Mammary epithelial cell (primary cell): ENCODE measurements at regions not wholly inside any gene's neighbourhood (a gene's known extent, or its start where the extent isn't known, plus 50 kb on each side); places are given as distances from the start of the nearest gene placed in this dataset.

Experiments used
- EZH2 ChIP-seq: IDR thresholded peaks from 2 replicates; pipeline ENCODE4 v1.6.1; 2012; ENCODE audit warnings: low read length, inconsistent platforms, borderline replicate concordance
- TF ChIP-seq, protein P1 (sequence below), 2 donors: IDR thresholded peaks in 1 of 2; conservative IDR thresholded peaks in 1 of 2; 2 replicates each; pipeline ENCODE4 v1.5.1; 2011 to 2012; ENCODE audit warnings: inconsistent platforms in 2 of 2, low read length in 2 of 2, mild to moderate bottlenecking in 2 of 2, control low read depth in 1 of 2, low read depth in 1 of 2; ENCODE audit not compliant: insufficient read depth in 1 of 2; ENCODE audit errors: extremely low read depth in 1 of 2

DNA sequence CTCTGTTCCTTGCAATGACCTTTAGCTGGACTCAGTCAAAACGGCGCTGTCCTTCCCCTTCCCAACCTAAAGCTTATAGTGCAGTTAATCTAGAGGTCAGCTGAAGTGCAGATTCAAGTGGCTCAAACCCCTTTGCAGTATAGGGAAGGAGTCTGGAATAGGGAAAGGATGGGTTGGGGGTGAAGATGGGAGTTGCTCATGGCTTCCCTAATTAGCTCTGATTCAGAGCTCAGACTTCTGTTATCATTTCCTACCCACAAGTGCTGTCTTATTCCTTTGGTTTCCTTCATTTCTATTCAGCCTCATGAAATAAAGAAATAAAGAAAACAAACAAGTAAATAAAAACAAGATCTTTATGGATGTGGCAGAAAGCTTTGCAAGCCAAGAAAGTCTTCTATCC, 264.0 kb upstream of the HMGA2 start:
- TF ChIP-seq, protein P1, sequence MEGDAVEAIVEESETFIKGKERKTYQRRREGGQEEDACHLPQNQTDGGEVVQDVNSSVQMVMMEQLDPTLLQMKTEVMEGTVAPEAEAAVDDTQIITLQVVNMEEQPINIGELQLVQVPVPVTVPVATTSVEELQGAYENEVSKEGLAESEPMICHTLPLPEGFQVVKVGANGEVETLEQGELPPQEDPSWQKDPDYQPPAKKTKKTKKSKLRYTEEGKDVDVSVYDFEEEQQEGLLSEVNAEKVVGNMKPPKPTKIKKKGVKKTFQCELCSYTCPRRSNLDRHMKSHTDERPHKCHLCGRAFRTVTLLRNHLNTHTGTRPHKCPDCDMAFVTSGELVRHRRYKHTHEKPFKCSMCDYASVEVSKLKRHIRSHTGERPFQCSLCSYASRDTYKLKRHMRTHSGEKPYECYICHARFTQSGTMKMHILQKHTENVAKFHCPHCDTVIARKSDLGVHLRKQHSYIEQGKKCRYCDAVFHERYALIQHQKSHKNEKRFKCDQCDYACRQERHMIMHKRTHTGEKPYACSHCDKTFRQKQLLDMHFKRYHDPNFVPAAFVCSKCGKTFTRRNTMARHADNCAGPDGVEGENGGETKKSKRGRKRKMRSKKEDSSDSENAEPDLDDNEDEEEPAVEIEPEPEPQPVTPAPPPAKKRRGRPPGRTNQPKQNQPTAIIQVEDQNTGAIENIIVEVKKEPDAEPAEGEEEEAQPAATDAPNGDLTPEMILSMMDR (conservative IDR thresholded peaks at IDR 0.05 in 1 of 2, IDR thresholded peaks at IDR 0.05 in 1 of 2; ENCODE audit: extremely low read depth in 1 of 2, insufficient read depth in 1 of 2, low read depth in 1 of 2, low read length in 2 of 2) = no peak
- TF ChIP-seq EZH2 = no peak
